Cerebellar cortex (tissue), 1 donor: ENCODE measurements at regions not wholly inside any gene's neighbourhood (a gene's known extent, or its start where the extent isn't known, plus 50 kb on each side); places are given as distances from the start of the nearest gene placed in this dataset.

Experiments
- DNase-seq: peaks from one replicate; pipeline ENCODE4 v3.0.0-alpha.2; 2015; ENCODE audit warnings: low spot score

DNA sequence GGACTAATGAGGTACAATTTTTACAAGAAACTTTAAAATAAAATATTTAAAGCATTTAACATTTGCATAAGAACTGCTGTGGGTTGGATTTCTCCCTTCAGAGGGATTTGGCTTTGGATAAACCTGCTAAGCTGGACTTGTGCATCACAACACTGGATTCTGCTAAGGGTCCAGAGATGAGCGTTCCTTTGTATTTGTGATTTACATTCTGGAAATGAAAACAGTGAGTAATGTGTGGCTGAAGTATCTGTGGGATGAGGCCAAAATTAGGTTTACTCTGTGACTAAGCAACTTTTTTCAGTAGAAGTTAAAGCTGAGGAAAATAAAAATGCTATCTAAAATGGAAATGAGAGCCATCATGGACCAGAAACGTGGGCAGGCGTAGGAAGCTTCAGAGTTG, 494.3 kb downstream of the EPM2A start:
- DNase-seq: no peak

DNA sequence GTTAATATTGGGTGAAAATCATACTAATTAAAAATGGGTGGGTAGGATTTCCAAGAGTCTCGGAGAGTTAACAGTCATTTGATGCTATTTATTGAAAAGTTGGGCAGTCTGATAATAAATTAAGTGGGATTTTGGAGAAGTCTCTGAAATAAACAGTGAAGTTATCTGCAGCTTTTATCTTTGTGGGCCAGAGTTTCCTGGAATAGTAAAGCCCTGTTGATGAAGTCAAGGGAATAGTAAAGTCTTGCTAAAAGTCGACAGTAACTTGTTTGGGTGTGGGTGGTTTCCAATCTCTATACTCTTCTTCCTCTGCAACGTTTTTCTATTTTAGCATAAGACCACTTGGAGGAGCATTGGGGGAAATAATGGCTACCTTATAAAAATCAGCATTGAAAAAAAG, 493.6 kb downstream of the EPM2A start:
- DNase-seq: no peak

DNA sequence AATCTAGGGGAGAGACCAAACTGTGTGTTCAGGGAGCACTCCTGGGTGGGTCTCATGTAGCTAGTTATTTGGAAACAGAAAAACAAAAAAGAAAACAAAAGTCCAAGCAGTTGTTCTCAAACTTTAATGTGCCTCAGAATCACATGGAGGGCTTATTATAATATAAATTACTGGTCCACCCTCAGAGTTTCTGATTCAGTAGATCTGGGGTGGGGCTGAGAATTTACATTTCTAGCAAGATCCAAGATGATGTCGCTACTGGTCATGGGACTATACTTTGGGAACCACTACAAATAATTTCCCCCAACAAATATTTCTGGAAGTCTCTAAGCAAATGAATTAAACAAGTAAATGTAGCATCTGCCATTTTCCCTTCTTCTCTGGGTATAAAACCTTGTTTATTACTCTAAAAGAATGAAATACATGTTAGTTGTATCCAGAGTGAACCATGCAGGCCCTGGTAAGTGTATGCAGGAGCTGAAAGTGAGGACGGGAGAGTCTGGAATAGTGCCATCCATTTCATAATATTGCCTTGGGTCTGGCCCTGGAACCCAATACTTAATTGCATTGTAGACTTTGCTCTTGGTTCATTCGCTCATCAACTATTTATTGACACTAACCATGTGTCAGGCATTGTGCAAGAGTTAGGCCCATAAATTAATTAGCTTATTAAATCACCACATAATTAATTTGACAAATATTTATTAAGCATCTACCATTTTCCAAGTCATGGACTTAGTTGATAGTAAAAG, 490.8 kb downstream of the EPM2A start:
- DNase-seq: no peak

DNA sequence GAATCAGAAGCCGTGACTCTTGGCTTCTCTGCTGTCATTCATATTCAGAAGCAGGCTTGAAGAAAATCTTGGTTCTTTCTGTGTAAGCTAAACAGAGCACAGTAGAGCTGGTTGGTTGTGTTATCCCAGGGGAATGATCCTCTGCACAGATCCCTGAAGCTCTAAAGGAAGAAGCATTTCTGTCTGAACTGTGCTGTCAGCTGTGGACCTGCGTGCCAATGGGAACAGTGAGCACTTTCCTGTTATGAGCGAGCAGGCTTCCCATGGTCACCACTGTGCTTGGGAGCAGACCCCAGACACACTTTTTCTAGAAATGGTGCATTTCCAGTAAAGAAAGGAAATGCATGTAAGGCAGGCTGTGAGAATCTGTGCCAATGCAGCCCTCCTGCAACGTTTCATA, 490.2 kb downstream of the EPM2A start:
- DNase-seq: no peak

DNA sequence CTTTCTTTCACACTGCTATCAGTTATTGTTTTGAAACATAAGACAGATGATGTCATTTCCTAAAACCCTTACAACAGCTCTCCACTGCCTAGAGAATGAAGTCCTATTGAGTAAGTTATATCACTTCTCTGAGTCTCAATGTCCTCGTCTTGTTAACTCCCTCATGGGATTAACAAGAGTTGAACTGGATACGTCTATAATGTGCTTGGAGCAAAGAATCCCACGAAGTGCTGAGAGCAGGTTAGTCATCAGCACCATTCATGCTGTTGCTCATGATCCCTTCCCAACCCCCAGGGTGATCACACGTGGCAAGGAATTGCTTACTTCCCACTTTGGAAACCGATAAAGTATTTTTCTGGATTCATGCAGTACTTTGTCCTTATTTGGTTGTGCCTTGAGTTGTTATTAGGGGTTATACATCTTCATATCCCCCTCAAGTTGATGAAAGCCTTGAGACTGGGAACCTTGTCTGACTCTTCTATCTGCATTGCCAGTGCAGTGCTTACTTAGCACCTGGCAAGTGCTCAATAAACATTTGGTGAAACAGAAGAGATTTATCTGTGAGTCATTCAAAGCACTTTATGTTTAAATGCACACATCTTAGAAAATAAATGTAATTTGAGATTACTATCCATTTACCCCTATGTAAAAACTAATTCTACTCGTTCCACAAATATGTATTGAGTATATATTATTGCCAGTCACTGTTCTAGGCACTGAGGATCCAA, 487.5 kb downstream of the EPM2A start:
- DNase-seq: no peak

DNA sequence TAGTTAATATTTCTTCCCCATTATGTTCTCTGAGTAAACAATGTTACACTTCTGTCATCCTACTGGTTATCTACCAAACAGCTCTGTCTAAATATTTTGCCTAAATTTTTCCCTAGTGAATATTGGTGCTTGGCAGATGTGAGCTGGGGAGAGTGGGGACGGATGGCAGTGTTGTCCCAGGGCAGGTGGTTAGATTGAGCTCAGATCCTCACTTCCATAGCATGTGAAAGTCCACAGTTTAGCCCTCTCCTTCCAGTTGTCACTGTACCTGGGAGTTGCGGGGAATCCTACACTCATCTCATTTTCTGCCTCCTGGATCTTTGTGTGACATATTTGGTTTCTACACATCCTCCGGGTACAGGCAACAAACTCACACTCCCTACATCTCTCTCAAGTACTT, 484.9 kb downstream of the EPM2A start:
- DNase-seq: no peak

DNA sequence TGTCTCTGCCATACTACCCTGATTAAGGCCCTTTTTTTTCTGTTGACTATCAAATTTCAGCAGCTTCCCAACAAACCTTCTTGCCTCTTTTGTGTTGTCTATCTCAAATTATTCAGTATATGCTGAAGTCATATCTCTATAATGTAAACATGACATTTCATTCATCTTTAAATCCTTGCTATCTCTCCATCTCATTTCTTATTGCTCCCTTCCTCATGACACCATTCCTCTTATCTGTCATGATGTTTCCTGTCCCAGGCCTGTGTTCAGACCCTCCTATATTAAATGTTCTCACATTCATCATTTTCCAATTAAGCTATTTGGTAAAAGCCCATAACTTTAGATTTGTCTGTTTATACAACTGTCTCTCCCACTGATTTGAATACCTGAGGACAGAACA, 482.6 kb downstream of the EPM2A start:
- DNase-seq: no peak

DNA sequence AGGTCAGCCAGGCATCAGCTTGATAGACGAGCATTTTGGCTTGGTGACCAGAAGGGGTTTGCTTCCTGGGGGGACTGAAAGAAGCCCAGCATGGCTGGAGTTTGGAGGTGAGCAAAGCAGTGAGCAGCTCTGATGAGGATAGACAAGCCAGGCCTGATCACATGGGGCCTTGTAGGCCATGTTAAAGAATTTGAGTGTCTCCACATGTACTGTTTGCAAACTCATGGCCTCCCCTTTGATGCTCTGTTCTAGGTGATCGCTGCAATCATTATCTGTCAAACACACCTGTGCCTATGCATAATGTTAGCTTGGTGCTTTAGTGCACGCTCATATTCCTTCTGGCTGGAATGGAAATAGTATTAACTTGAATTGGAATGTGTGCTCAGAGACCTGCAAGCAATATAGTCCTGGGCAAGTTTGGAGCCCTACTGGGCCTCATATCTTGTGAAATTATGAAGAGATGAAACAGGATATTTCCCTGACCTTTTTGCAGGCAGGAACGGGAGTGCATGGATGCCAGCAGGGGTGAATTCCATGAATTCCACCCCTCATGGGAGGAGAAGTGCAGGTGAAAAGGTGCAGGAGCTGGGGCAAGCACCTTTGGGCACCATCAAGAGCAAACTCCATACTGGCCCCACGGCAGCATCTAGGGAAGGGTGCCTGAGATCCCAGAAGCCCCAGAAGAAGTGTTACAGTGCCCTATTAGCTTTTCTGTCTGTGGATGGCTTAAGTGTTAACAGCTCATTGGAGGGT, 480.5 kb downstream of the EPM2A start:
- DNase-seq: no peak

DNA sequence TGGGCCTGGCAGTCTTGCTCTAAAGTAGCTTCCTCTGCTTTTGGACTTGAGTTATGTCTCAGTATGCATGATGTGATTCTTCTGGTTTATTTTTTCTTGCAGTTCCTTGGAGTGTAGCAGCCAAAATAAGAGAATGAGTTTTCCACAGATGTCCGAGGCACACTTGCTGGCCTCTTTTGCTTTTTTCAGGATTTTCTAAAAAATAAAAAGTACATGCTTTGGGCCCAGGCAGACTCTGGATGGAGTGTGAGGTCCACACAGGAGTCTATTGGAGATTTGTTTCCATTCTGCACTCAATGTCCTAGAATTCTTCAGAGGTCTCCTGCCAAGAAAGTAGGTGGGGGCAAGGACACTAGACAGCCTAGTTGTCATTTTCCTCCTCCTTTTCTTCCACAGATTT, 477.6 kb downstream of the EPM2A start:
- no peak for DNase-seq

DNA sequence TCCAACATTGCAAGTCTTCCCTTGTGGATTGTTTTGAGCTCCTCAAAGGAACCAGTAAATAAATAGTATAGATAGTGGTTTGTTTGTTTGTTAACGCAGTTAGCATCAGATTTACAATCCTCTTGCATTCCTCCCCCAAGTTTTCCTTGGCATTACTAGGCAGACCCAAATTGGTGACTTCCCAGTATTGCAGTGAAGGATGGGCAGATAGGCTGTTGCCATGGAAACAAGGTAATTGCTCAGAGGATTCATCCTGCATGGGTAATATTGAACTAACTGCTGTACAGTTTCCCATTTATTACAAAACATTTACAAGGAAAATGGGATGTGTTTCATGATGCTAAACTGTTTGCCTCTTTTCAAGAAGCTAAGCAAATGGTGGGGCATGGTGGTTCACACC, 477.2 kb downstream of the EPM2A start:
- DNase-seq: no peak

DNA sequence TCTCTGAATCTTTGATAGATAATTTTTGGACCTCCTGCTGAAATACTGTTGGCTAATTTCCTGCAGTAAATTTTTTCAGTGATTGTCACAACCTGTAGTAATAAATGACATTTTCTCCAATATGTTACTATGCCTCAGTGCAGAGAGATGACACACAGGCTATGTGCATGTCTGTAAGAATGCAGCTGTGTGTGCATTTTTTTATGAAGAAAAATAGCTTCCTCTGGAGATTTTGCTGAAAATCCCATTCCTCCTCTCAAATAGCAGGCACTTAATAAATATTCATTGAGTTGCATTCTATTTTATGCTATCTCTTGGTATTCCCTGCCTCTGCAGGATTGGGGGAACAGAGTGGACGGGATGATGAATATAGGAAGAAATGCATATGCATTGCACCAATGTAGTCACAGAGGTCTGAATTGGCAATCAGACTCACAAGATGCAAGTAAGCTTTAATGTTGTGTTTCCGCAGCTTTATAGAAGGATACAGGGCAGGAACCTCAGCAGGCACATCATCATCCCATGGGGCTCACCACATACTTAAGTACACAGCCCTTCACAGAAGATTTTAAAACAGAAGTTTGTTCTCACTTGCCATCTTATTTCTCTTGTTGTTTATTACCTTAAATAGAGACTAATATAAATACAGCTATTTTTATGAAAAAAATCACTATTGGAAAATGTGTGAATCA, 474.7 kb downstream of the EPM2A start:
- no peak for DNase-seq

DNA sequence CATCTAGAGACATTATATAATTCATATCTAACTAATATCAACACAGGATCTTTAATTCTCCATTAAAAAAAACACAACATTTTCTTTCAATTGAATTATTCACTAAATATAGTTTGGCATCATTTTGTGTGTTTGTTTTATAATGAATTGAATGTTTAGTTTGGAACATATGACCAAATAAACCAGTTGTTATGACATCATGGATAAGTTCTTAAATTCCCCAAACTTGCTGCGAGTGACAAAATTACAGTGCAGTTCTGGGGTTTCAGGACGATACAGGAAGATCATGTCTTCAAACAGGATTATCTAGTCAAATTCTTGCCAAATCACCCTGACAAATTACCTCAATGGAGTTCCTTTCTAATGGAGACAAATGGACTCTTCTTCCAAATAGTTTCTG, 473.6 kb downstream of the EPM2A start:
- no peak for DNase-seq

DNA sequence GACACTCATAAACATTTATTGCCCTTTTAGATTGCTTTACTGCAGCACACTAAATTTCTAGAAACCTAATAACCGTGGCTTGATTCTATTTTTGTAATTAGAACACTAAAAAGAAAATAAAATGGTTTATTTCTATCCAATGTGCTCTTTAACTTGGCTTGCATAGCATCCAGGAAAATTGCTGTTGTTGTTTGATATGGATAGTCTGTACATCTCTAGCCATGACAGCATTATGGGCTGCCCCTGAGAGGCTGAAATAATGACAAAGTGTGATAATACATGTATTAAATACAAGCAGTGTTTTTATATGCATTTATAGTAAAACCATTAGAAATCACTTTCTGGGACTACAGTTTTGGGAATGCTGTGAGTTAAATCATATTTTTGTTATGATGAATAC, 472.5 kb downstream of the EPM2A start:
- no peak for DNase-seq

DNA sequence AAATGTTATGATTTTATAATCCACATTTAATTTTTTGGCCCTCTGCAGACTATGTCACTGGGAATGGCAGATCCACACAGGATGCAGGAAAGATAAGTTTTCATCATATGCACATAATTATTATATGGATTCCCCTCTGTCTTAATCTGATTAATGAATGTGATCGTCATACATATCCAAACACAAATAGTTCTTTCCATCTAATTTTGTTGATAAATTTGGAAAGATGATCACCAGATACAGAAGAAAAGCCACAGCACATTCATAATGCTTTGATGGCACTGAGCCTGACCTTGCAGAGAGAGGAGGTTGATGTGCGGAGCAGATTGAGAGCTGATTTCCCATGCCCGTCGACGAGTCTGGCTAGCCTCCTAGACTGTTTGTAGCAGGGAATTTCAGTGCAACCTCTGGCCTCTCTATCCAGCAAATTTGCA, 471.5 kb downstream of the EPM2A start:
- DNase-seq: no peak

DNA sequence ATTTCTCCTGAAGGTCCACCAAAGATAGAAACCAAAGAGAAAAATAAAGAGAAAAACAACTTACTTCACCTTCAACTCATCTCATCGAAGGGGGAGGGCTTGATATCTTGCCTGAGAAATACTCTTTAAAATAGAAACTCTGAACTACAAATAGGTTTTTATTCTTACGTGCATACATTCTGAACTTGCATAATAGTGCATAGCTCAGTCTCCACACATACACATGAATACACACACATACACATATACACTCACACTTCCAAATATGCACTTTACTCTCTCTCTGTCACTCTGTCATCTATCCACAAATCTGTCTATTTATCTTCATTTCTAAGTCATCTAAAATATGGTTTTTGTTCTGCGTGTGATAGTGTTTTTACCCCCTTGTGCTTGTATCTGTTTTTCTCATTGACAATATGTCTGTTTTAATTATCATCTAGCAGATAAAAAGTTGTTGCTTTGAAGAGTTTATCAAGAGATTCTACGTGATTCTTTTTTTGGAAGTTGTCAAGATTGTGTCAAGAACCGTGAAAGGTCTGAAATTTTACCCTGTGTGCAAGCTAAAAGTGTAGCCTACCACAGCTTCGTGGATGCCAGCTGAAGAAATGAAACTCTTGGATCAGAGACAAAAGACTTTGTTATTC, 468.8 kb downstream of the EPM2A start:
- DNase-seq: no peak

DNA sequence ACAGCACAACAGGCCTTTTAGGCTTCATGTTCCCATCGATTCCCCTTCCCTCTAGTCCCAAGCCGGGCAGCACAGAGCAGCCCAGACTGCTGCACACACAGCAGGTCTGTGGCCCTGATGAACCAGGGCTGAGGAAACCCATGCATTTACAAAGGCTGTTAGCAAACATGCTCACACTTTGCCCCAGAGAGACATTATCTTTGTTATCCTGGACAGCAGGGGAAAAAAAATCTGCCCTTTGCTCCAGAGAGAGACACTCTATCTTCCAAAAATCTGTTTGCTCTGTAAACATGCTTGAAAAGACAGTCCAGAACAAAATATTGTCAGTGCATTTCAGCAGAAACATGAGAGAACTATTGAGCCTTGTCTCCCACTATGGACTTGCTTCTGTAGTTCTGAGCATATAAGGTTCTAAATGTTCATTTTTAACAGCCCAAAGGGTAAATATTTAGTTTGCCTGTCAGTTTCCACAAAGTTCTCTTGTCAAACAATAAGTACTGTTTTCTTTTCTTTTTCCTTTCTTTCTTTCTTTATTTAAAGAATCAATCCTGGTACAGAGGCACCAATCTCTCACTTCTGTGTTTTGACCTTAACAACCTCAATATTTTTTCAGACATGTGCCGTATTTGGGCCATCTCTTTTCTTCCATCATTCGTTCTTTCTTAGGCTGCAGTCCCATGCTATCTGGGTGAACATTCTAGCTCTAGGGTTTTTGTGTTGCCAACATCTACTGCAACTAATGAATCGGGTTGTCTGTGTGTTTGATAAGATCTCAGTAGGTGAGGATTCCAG, 468.0 kb downstream of the EPM2A start:
- DNase-seq: no peak

DNA sequence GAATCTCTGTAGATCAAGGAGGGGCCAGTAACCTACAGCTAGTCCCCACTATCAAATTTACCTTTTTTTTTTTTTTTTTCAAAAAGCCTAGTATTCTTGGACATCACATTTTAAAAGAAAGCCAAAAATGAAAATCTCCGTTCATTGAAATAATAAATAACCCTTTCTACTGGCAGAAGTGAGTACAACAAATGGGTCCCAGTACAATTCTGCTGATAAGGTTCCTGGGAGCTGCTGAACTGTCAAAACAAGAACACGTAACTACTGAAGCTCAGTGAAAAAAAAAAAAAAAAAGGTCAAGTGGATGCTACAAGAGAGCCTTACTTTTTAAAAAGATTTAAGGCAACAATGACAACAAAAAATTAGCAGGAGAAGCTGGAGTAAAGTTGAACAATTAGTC, 464.9 kb downstream of the EPM2A start:
- DNase-seq: no peak

DNA sequence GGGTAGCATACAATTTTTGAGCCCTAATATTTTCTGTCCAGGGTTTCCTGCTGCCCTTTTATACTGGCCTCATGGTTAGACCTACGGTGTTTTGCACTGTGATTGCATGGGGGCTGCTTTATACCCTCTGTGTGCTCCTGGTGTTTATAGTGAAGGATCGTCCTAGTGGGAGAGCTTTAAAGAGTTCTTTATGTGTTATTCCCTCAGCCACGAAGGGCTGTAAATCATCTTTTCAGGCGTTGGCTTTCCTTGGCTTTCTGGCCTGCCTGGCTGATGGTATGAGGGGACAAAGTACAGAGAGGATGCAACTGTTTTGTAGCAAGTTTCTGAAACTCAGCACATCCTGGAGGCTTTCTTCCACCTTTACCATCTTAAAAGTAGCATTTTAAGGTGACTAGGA, 464.3 kb downstream of the EPM2A start:
- no peak for DNase-seq

DNA sequence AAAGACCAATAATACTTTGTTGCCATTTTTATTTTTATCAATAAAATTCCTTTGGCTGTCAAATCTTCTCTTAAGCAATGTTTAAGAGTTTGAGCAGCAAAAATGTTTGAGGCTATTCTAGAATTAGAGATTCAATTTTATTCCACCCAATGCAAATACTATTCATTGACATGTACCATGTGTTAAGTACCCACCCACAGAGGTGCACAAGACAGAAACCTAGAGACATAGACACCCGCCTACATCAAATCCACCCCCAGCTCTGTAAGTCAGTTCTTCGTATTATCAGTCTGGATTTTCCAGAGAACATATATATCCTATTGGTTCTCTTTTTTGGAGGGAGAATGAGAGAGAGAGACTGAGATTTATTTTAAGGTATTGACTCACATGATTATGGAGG, 463.7 kb downstream of the EPM2A start:
- DNase-seq: no peak

DNA sequence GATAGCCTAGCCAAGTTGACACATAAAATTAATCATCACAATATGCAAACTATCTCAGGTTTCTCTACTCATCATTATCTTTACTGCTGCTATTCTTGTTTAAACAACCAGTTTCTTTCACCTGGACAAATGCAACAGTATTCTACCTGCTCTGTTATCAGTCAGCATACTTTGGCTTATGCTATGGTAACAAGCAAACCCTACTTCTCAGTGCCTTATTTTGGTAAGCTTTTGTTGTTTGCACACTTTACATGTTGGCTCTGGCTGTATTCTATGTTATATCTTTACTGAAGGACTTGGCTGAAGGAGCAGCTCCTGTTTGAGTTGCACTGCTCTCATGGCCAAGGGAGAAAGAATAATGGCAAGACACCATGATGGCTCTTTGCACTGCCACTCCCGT, 463.1 kb downstream of the EPM2A start:
- DNase-seq: no peak

DNA sequence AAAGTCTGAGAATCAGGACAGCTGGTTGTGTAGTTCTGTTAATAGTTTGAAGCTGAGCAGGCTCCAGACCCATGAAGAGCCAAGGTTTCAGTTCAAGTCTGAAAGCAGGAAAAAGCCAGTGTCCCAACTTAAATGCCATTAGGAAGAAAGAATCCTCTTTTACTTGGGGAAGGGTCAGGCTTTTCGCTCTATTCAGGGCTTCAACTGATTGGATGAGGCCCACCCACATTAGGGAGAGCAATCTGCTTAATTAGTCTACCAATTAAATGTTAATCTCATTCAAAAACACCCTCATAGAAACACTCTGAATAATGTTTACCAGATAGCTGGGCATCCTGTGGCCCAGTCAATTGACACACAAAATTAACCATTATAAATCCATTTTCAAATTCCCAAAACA, 462.2 kb downstream of the EPM2A start:
- no peak for DNase-seq
